ENCODE measurements at regions not wholly inside any gene's neighbourhood (a gene's known extent, or its start where the extent isn't known, plus 50 kb on each side); places are given as distances from the start of the nearest gene placed in this dataset.

DNA sequence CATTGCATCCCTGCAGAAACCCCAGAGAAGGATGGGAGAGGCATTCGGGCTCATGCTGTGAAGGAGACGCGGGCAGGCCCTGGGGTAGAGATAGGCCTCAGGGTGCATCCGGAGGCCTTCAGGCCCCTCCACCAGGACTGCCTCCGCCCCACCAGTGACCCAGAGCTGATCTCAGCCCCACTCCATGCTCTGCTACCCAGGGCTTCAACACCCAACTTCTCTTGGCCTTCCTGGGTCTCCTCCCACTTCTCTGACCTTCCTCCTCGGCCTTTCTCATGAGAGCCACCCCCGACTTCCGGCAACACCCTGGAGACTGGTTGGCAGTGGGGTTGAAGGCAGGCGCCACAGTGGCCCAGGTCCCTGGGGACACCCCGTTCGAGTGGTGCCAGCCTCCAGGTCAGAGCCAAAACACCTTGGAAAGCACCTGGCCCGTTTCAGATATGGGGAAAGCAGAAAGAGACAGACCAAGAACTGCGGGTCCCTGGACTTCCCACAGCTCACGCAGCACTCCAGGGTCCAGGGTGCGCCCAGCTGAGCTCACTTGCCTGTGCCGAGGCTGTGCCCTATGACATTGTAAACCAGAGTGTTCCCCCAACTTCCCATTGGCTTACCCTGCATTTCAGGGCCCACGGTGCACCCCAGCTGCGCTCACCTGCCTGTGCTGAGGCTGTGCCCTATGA, 65.1 kb upstream of the OLFM1 start:
- no peak for TF ChIP-seq POLR2A (IDR thresholded peaks at IDR 0.05)
- TF ChIP-seq, protein P1, sequence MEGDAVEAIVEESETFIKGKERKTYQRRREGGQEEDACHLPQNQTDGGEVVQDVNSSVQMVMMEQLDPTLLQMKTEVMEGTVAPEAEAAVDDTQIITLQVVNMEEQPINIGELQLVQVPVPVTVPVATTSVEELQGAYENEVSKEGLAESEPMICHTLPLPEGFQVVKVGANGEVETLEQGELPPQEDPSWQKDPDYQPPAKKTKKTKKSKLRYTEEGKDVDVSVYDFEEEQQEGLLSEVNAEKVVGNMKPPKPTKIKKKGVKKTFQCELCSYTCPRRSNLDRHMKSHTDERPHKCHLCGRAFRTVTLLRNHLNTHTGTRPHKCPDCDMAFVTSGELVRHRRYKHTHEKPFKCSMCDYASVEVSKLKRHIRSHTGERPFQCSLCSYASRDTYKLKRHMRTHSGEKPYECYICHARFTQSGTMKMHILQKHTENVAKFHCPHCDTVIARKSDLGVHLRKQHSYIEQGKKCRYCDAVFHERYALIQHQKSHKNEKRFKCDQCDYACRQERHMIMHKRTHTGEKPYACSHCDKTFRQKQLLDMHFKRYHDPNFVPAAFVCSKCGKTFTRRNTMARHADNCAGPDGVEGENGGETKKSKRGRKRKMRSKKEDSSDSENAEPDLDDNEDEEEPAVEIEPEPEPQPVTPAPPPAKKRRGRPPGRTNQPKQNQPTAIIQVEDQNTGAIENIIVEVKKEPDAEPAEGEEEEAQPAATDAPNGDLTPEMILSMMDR (IDR thresholded peaks at IDR 0.05), result no peak
